ENCODE measurements at regions not wholly inside any gene's neighbourhood (a gene's known extent, or its start where the extent isn't known, plus 50 kb on each side); places are given as distances from the start of the nearest gene placed in this dataset.

GRCh38 chr3:70824078-70824477 is 511.6 kb upstream of the MDFIC2 start:
- Histone ChIP-seq H3K27ac (ENCODE audit: low read depth, low read length) (no peak overlapping the region), H3K9me2 (replicated peaks; ENCODE audit: insufficient read depth, low read length) (no peaks in the 10 kb centered on the region), H3K27me3 (ENCODE audit: low read length) (no peaks in the 10 kb centered on the region; the same call in 1 of the 2 replicates), H3K4me3 (ENCODE audit: insufficient read depth, low read length, poor library complexity, severe bottlenecking) (no peak overlapping the region), H3K9ac (ENCODE audit: low read length) (no peak overlapping the region), H3F3A (ENCODE audit: insufficient read depth) (no peaks in the 10 kb centered on the region), H3K79me2 (ENCODE audit: insufficient read depth, low read length) (no peaks in the 10 kb centered on the region), H2AFZ (ENCODE audit: low read depth, low read length, severe bottlenecking) (no peak overlapping the region), H3K36me3 (ENCODE audit: low read length) (no peaks in the 10 kb centered on the region), H3K4me2 (ENCODE audit: low read depth, low read length, poor library complexity, severe bottlenecking) (no peak overlapping the region), H4K20me1 (ENCODE audit: low read depth, low read length) (no peaks in the 10 kb centered on the region), H3K9me3 (ENCODE audit: insufficient read depth, low read length) (no peaks in the 10 kb centered on the region)
- TF ChIP-seq CTCF (IDR thresholded peaks at IDR 0.05; ENCODE audit: insufficient read depth, low read length, poor library complexity, severe bottlenecking) = no peak
- no peak for TF ChIP-seq EZH2phosphoT487 (conservative IDR thresholded peaks at IDR 0.05; ENCODE audit: low read length)

- no peak overlapping the region for H3K27ac ChIP-seq (ENCODE audit: low read depth, low read length)
- TF ChIP-seq EZH2phosphoT487 (conservative IDR thresholded peaks at IDR 0.05; ENCODE audit: low read length) (no peak), CTCF (IDR thresholded peaks at IDR 0.05; ENCODE audit: insufficient read depth, low read length, poor library complexity, severe bottlenecking) (no peak)
These were observed 511.2 kb upstream of the MDFIC2 start for GRCh38 chr3:70823622-70824021.

GRCh38 chr3:70822669-70823068 is 510.2 kb upstream of the MDFIC2 start:
- Histone ChIP-seq H3K79me2 (ENCODE audit: insufficient read depth, low read length) (no peaks in the 10 kb centered on the region), H3F3A (ENCODE audit: insufficient read depth) (no peaks in the 10 kb centered on the region), H3K27me3 (ENCODE audit: low read length) (no peaks in the 10 kb centered on the region; the same call in 1 of the 2 replicates), H4K20me1 (ENCODE audit: low read depth, low read length) (no peaks in the 10 kb centered on the region), H3K9me2 (replicated peaks; ENCODE audit: insufficient read depth, low read length) (no peaks in the 10 kb centered on the region), H3K9me3 (ENCODE audit: insufficient read depth, low read length) (no peaks in the 10 kb centered on the region), H3K36me3 (ENCODE audit: low read length) (no peaks in the 10 kb centered on the region), H3K27ac (ENCODE audit: low read depth, low read length) (no peak overlapping the region), H3K4me3 (ENCODE audit: insufficient read depth, low read length, poor library complexity, severe bottlenecking) (no peak overlapping the region), H2AFZ (ENCODE audit: low read depth, low read length, severe bottlenecking) (no peak overlapping the region), H3K9ac (ENCODE audit: low read length) (no peak overlapping the region), H3K4me2 (ENCODE audit: low read depth, low read length, poor library complexity, severe bottlenecking) (no peak overlapping the region)
- TF ChIP-seq CTCF (IDR thresholded peaks at IDR 0.05; ENCODE audit: insufficient read depth, low read length, poor library complexity, severe bottlenecking) (no peak), EZH2phosphoT487 (conservative IDR thresholded peaks at IDR 0.05; ENCODE audit: low read length) (no peak)

More at GRCh38 chr3:70823622-70824021, 511.2 kb upstream of the MDFIC2 start:
- Histone ChIP-seq H4K20me1 (ENCODE audit: low read depth, low read length) (no peaks in the 10 kb centered on the region), H3K9me3 (ENCODE audit: insufficient read depth, low read length) (no peaks in the 10 kb centered on the region), H3K36me3 (ENCODE audit: low read length) (no peaks in the 10 kb centered on the region), H3K27me3 (ENCODE audit: low read length) (no peaks in the 10 kb centered on the region; the same call in 1 of the 2 replicates), H3K4me3 (ENCODE audit: insufficient read depth, low read length, poor library complexity, severe bottlenecking) (no peak overlapping the region), H3K79me2 (ENCODE audit: insufficient read depth, low read length) (no peaks in the 10 kb centered on the region), H3K9me2 (replicated peaks; ENCODE audit: insufficient read depth, low read length) (no peaks in the 10 kb centered on the region), H2AFZ (ENCODE audit: low read depth, low read length, severe bottlenecking) (no peak overlapping the region), H3F3A (ENCODE audit: insufficient read depth) (no peaks in the 10 kb centered on the region), H3K9ac (ENCODE audit: low read length) (no peak overlapping the region), H3K4me2 (ENCODE audit: low read depth, low read length, poor library complexity, severe bottlenecking) (no peak overlapping the region)

All from SU-DHL-6 (cell line).